ENCODE measurements at regions not wholly inside any gene's neighbourhood (a gene's known extent, or its start where the extent isn't known, plus 50 kb on each side); places are given as distances from the start of the nearest gene placed in this dataset.

GRCh38 chr14:97033556-97034081, 236.4 kb downstream of the VRK1 start:
- no peak for TF ChIP-seq POLR2A (IDR thresholded peaks at IDR 0.05; ENCODE audit: low read length)
- no peak for TF ChIP-seq GATA1 (IDR thresholded peaks at IDR 0.05; ENCODE audit: low read depth, low read length)

Data from erythroblast (primary cell).